Skin of body (tissue), 1 donor: ENCODE measurements at regions not wholly inside any gene's neighbourhood (a gene's known extent, or its start where the extent isn't known, plus 50 kb on each side); places are given as distances from the start of the nearest gene placed in this dataset.

Source experiments
- DNase-seq: peaks from one replicate; lab custom pipeline; 2025; lab: John Stamatoyannopoulos, UW

DNA sequence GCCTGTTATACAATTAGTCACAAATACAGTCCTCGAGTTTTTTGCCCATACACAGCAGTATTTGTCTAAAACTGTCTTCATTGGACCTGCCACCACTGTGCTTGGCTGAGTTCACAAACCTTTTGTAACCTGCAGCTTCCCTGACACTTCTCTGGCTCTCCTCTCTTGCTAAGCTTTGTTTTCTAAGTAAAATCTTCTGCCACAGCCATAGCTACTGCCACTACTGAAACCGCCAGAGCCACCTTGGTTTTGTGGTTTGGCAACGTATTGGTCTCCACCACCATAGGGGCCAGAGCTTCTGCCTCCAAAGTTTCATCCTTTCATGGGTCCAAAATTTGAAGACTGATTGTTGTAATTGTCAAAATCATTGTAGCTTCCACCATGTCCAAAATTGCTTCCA is 668.2 kb upstream of the BRINP3 start:
- no peak for DNase-seq

DNA sequence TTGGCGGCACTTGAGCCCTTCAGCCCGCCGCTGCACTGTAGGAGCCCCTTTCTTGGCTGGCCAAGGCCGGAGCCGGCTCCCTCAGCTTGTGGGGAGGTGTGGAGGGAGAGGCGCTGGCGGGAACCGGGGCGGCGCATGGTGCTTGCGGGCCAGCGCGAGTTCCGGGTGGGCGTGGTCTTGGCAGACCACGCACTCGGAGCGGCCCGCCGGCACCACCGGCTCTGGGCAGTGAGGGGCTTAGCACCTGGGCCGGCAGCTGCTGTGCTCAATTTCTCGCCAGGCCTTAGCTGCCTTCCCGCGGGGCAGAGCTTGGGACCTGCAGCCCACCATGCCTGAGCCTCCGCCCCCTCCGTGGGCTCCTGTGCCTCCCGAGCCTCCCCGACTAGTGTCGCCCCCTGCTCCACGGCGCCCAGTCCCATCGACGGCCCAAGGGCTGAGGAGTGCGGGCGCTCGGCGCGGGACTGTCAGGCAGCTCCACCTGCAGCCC is 673.7 kb upstream of the BRINP3 start:
- DNase-seq: no peak

- no peak for DNase-seq
Observed at GRCh38 chr1:191152776-191153175, 675.1 kb upstream of the BRINP3 start.

DNA sequence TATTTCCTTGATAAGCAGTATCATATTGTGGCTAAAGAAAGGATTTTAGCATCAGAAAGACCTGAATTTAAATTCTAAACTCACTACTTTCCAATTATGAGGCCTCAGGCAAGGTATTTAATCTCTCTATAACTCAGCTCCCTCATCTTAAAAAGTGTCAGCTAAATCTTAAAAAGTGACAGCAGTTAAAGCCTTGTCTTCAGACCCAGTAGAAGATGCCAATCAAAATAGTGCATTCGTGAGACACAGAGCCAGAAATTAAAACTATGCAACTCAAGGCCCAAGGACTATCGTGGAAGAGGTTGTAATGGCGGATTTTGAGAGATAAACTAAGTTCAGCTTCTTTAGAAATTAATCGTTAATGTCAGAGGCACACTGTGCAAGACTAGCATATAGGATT is 677.5 kb upstream of the BRINP3 start:
- DNase-seq: no peak

GRCh38 chr1:191160837-191161236 is 683.2 kb upstream of the BRINP3 start:
- no peak for DNase-seq

GRCh38 chr1:191162762-191163161 is 685.1 kb upstream of the BRINP3 start:
- no peak for DNase-seq

DNA sequence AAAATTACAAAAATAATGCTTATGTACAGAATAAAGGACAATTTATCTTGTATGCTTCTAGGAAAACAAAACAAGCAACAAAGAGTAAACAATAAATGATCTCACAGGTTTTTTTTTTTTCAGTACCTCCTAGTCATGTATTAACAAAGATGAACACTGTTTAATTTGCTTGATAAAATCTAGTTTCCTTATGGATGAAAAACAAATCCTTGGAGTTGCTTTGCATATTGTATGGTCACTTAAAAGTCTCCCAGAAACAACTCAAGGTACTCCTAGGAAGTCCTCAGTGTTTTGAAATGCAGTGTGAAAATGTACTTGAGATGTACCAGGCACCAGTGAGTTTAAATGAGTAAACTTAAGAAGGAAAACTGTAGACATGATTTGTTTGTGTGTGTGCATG is 686.0 kb upstream of the BRINP3 start:
- no peak for DNase-seq

DNA sequence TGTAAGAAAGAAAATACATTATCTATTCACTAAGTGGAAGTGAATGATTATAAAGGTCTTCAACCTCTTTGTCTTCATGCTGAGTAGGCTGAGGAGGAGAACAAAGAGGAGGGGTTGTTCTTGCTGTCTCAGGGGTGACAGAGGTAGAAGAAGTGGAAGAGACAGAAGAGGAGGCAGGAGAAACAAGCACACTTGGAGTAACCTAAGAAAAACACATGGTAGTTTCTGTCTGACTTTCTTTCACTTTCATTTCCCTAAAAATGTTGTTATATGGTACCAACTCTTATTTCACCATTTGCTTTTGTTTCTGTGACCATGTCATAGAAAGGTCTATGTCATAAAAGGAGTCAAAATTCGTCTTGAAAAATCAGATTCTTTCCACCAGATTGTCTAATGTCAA is 696.6 kb upstream of the BRINP3 start:
- no peak for DNase-seq

DNA sequence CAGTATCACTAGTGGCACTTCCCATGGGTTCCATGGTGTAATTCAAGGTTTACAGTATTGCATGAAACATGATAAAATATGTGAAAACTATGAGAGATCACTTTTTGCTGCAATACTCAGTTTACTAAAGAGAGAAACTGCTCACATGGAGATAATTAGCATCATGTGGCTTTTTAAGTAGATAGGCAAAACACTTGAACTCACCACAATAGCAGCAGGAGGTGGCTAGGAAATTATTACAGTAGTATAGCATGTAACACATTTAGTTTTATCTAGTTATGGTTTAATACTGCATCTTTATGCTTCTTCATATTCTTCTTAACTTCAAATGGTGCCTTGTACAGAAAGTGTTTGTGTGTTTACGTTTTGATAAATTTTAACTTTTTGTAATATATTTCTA is 698.5 kb upstream of the BRINP3 start:
- no peak for DNase-seq

GRCh38 chr1:191206513-191207207 is 729.0 kb upstream of the BRINP3 start:
- DNase-seq: no peak

DNA sequence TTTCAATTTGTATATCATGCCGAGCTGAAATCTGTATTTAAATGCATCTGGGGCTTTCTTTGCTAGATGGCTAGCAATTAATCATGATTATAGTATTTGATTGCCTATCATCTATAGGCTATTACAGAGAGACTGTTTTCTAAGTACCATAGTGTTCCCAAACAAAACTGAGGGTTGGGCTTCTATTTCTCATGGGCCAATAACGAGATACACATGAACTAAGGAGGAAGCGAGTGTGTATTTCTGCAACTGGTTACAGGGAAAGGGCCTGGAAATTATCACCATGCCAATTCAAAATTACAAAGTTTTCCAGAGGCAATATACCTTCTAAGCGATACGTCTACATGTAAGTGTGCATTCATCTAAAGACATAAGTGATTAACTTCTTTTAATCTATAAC is 744.5 kb upstream of the BRINP3 start:
- no peak for DNase-seq

DNA sequence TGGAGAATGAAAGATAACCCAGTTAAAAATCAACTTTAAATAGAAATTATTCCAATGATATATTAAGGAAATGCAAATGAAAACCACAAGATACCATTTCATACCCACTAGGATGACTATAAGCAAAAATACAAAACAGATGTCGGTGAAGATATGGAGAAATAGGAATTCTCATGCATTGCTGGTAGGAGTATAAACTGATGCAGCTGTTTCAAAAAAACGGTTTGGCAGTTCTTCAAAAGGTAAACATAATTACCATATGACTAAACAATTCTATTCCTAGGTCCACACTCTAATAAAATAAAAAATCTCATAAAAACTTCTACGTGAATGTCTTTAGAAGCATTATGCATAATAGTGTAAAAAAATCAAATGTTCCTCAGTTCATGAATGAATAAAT is 763.3 kb upstream of the BRINP3 start:
- no peak for DNase-seq

- no peak for DNase-seq
Observed at GRCh38 chr1:191255354-191256054, 777.8 kb upstream of the BRINP3 start.

GRCh38 chr1:191256917-191257316 is 779.3 kb upstream of the BRINP3 start:
- no peak for DNase-seq

DNA sequence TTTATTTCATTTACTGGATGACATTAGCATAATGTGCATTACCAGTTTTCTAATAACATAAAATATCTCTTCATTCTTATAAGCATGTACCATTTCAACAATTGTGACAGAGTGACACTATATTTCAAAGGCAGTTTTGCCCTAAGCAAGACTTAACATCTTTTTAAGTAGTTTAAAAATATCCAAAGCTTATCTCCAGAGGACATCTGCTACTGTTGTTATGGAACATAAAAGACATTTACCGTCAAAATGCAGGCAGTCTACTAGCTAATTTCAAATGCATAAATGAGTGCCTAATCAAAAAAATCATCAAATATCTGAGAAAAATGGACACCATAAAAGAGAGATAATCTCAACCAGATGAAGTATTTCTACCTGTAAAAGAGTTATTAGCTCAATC is 782.4 kb upstream of the BRINP3 start:
- DNase-seq: no peak

DNA sequence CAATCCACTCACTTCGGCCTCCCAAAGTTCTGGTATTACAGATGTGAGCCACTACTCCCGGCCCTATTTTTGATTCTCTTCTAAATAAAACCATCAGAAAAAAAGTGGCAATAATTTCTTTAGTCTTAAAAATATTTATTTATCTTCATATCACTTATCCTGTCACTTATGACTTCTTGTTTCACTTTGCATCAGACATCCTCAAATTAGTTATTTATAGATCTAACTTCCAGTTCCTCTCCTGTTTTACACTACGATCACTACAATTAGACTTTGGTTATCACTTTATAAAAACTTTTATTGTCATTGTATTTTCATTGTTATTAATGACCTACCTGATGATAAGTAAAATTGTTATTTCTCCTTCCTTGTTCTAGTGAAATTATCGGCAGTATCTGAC is 783.4 kb upstream of the BRINP3 start:
- DNase-seq: no peak

DNA sequence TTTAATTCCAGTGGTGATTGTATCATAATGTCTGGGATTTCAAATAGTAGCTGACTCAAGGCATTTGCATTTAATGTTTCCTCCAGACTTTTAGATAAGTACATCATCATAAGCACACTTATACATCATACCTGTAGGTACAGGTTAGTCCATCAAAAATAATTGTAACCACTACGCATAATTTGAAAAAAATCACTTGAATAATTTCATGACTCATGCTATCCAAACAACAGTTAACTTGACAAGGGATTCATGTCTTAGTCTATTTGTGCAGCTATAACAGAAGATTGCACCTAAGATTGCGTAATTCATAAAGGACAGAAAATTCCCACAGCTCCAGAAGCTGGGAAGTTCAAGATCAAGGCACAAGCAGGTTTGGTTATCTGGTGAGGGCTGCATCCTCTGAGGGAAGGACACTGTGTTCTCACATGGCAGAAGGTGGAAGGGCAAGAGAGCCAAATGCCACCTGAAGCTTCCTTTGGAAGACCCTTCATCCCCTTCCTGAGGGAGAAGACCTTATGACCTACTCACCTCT is 801.7 kb upstream of the BRINP3 start:
- DNase-seq: no peak

GRCh38 chr1:191284175-191284574 is 806.5 kb upstream of the BRINP3 start:
- DNase-seq: no peak

- DNase-seq: no peak
Observed at GRCh38 chr1:191290441-191290840, 812.8 kb upstream of the BRINP3 start.

DNA sequence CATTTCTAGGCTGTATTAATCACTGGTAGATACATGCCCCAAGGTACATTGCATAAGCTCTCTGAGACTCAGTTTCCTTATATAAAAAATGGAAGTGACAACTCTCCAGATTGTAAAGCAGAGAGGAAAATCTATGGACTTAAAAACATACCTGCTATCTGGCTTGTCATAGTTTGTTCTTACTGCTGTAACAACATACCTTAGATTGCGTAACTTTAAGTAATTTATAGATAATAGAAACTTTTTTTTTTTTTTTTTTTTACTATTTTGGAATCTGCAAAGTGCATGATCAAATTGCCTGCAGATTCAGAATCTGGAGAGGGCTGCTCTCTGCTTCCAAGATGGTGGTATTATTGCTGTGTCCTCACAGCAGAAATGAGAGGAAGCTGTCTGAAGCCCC is 827.7 kb upstream of the BRINP3 start:
- no peak for DNase-seq

DNA sequence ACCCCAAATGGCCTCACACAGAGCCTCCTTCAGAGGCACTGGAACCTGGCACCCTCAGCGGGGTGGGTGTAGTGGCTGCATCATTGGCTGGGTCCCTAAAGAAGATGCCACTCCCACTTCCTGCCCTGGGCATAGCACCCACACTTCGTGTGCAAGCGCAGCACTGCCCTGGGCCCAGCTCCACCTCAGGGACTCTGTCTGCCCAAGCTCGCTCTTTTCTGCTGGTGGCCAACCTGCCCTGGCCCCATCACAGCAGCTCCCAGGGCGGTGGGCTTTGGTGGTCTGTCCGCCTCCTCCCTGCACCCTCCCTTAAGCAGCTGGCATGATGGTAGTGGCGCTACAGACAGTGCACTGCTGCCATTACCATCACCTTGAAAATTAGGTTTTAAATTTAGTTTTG is 829.3 kb upstream of the BRINP3 start:
- no peak for DNase-seq

- DNase-seq: no peak
Observed at GRCh38 chr1:191320062-191320461, 838.2 kb upstream of the RGS18 start.

DNA sequence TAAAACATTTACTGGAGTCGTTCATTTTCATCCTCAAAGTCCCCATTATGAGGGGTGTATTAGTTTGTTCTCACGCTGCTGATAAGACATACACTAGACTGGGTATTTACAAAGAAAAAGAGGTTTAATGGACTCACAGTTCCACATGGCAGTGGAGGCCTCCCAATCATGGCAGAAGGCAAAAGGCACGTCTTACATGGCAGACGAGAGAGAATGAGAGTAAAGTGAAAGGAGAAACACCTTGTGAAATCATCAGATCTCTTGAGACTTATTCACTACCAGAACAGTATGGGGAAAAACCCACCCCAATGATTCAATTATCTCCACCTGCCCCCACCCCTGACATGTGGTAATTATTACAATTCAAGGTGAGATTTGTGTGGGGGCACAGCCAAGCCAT is 830.4 kb upstream of the RGS18 start:
- no peak for DNase-seq
